ENCODE measurements at regions not wholly inside any gene's neighbourhood (a gene's known extent, or its start where the extent isn't known, plus 50 kb on each side); places are given as distances from the start of the nearest gene placed in this dataset.

GRCh38 chr2:71861186-71862160 is 286.2 kb downstream of the CYP26B1 start:
- Mint-ChIP-seq H3K27ac (no peak overlapping the region), H3K4me3 (no peak overlapping the region), H3K36me3 (no peaks in the 10 kb centered on the region), H3K9me3 (peaks cover 0 to 5% (median 2%) of the 10 kb centered on the region in 8 donors), H3K4me1 (no peaks in the 10 kb centered on the region), H3K27me3 (peaks cover 3 to 5% of the 10 kb centered on the region in 2 donors)
- Histone ChIP-seq H3K4me1 (ENCODE audit: insufficient read depth, low read length) (no peaks in the 10 kb centered on the region), H3K27ac (ENCODE audit: low read depth, low read length) (no peak overlapping the region), H3K4me3 (ENCODE audit: low read length in 2 of 2) (no peak overlapping the region), H3K36me3 (ENCODE audit: insufficient read depth, low read length) (no peaks in the 10 kb centered on the region), H3K9me3 (ENCODE audit: control insufficient read depth in 1 of 2, low read length in 2 of 2) (no peaks in the 10 kb centered on the region), H3K27me3 (ENCODE audit: insufficient read depth, low read length) (no peaks in the 10 kb centered on the region)
- ChIA-PET CTCF (ENCODE audit: partially characterized antibody) (no interaction called here), POLR2A (ENCODE audit: partially characterized antibody) (no interaction called here)
- DNase-seq = no peak
- intact Hi-C loops (cut with micrococcal nuclease) = no loop called here

GRCh38 chr2:71860381-71860926 is 287.2 kb downstream of the CYP26B1 start:
- CTCF ChIA-PET (ENCODE audit: partially characterized antibody) = no interaction called here
- no peaks in the 10 kb centered on the region for H3K36me3 ChIP-seq (ENCODE audit: insufficient read depth, low read length)
- intact Hi-C loops (cut with micrococcal nuclease) = no loop called here
- POLR2A ChIA-PET (ENCODE audit: partially characterized antibody) = no interaction called here
- no peak overlapping the region for H3K4me3 Mint-ChIP-seq
- no peaks in the 10 kb centered on the region for H3K4me1 ChIP-seq (ENCODE audit: insufficient read depth, low read length)
- no peak overlapping the region for H3K27ac ChIP-seq (ENCODE audit: low read depth, low read length)
- DNase-seq = no peak
- H3K9me3 Mint-ChIP-seq = peaks cover 0 to 13% (median 2%) of the 10 kb centered on the region in 8 donors
- no peaks in the 10 kb centered on the region for H3K36me3 Mint-ChIP-seq
- H3K27me3 Mint-ChIP-seq = peaks cover 3 to 5% of the 10 kb centered on the region in 2 donors
- peak overlapping the region in 1 of 7 donors; percentile 57 for H3K27ac Mint-ChIP-seq
- no peaks in the 10 kb centered on the region for H3K27me3 ChIP-seq (ENCODE audit: insufficient read depth, low read length)
- H3K4me1 Mint-ChIP-seq = no peaks in the 10 kb centered on the region
- no peaks in the 10 kb centered on the region for H3K9me3 ChIP-seq (ENCODE audit: control insufficient read depth in 1 of 2, low read length in 2 of 2)
- no peak overlapping the region for H3K4me3 ChIP-seq (ENCODE audit: low read length in 2 of 2)

- Histone ChIP-seq H3K36me3 (ENCODE audit: insufficient read depth, low read length) (no peaks in the 10 kb centered on the region), H3K27ac (ENCODE audit: low read depth, low read length) (no peak overlapping the region), H3K4me1 (ENCODE audit: insufficient read depth, low read length) (no peaks in the 10 kb centered on the region), H3K9me3 (ENCODE audit: control insufficient read depth in 1 of 2, low read length in 2 of 2) (no peaks in the 10 kb centered on the region), H3K27me3 (ENCODE audit: insufficient read depth, low read length) (no peaks in the 10 kb centered on the region), H3K4me3 (ENCODE audit: low read length in 2 of 2) (no peak overlapping the region)
- Mint-ChIP-seq H3K4me1 (no peaks in the 10 kb centered on the region), H3K4me3 (no peak overlapping the region), H3K27ac (no peak overlapping the region), H3K9me3 (peaks cover 0 to 19% (median 3%) of the 10 kb centered on the region in 8 donors), H3K36me3 (no peaks in the 10 kb centered on the region), H3K27me3 (peaks cover 3 to 5% of the 10 kb centered on the region in 2 donors)
- DNase-seq = no peak
- CTCF ChIA-PET (ENCODE audit: partially characterized antibody) = no interaction called here
- POLR2A ChIA-PET (ENCODE audit: partially characterized antibody) = no interaction called here
- intact Hi-C loops (cut with micrococcal nuclease) = no loop called here
Measured at GRCh38 chr2:71859211-71859847, 288.3 kb downstream of the CYP26B1 start.

- no peaks in the 10 kb centered on the region for H3K9me3 ChIP-seq (ENCODE audit: control insufficient read depth in 1 of 2, low read length in 2 of 2)
- Mint-ChIP-seq H3K4me1 (no peaks in the 10 kb centered on the region), H3K27ac (no peak overlapping the region), H3K4me3 (no peak overlapping the region), H3K36me3 (no peaks in the 10 kb centered on the region), H3K9me3 (peaks cover 0 to 19% (median 3%) of the 10 kb centered on the region in 8 donors), H3K27me3 (peaks cover 5 to 7% of the 10 kb centered on the region in 2 donors)
- no peaks in the 10 kb centered on the region for H3K36me3 ChIP-seq (ENCODE audit: insufficient read depth, low read length)
- no peaks in the 10 kb centered on the region for H3K27me3 ChIP-seq (ENCODE audit: insufficient read depth, low read length)
- DNase-seq = no peak
- POLR2A ChIA-PET (ENCODE audit: partially characterized antibody) = no interaction called here
- H3K27ac ChIP-seq (ENCODE audit: low read depth, low read length) = no peak overlapping the region
- no peaks in the 10 kb centered on the region for H3K4me1 ChIP-seq (ENCODE audit: insufficient read depth, low read length)
- no peak overlapping the region for H3K4me3 ChIP-seq (ENCODE audit: low read length in 2 of 2)
- intact Hi-C loops (cut with micrococcal nuclease) = no loop called here
- CTCF ChIA-PET (ENCODE audit: partially characterized antibody) = no interaction called here
Measured at GRCh38 chr2:71858071-71858470, 289.6 kb downstream of the CYP26B1 start.

GRCh38 chr2:71857636-71858035 is 290.0 kb downstream of the CYP26B1 start:
- ChIA-PET CTCF (ENCODE audit: partially characterized antibody) (no interaction called here), POLR2A (ENCODE audit: partially characterized antibody) (no interaction called here)
- Mint-ChIP-seq H3K36me3 (no peaks in the 10 kb centered on the region), H3K4me3 (no peak overlapping the region), H3K4me1 (no peaks in the 10 kb centered on the region), H3K27me3 (peaks cover 5 to 7% of the 10 kb centered on the region in 2 donors), H3K9me3 (peaks cover 0 to 19% (median 3%) of the 10 kb centered on the region in 8 donors), H3K27ac (no peak overlapping the region)
- no peak overlapping the region for H3K4me3 ChIP-seq (ENCODE audit: low read length in 2 of 2)
- H3K9me3 ChIP-seq (ENCODE audit: control insufficient read depth in 1 of 2, low read length in 2 of 2) = no peaks in the 10 kb centered on the region
- H3K4me1 ChIP-seq (ENCODE audit: insufficient read depth, low read length) = no peaks in the 10 kb centered on the region
- DNase-seq = no peak
- no peak overlapping the region for H3K27ac ChIP-seq (ENCODE audit: low read depth, low read length)
- H3K36me3 ChIP-seq (ENCODE audit: insufficient read depth, low read length) = no peaks in the 10 kb centered on the region
- intact Hi-C loops (cut with micrococcal nuclease) = no loop called here
- no peaks in the 10 kb centered on the region for H3K27me3 ChIP-seq (ENCODE audit: insufficient read depth, low read length)

GRCh38 chr2:71856773-71857525 is 290.7 kb downstream of the CYP26B1 start:
- Histone ChIP-seq H3K27ac (ENCODE audit: low read depth, low read length) (no peak overlapping the region), H3K4me1 (ENCODE audit: insufficient read depth, low read length) (no peaks in the 10 kb centered on the region), H3K4me3 (ENCODE audit: low read length in 2 of 2) (no peak overlapping the region), H3K27me3 (ENCODE audit: insufficient read depth, low read length) (no peaks in the 10 kb centered on the region), H3K36me3 (ENCODE audit: insufficient read depth, low read length) (no peaks in the 10 kb centered on the region), H3K9me3 (ENCODE audit: control insufficient read depth in 1 of 2, low read length in 2 of 2) (no peaks in the 10 kb centered on the region)
- ChIA-PET CTCF (ENCODE audit: partially characterized antibody) (no interaction called here), POLR2A (ENCODE audit: partially characterized antibody) (no interaction called here)
- Mint-ChIP-seq H3K36me3 (no peaks in the 10 kb centered on the region), H3K9me3 (peaks cover 0 to 19% (median 3%) of the 10 kb centered on the region in 8 donors), H3K4me3 (no peak overlapping the region), H3K27me3 (peaks cover 5 to 7% of the 10 kb centered on the region in 2 donors), H3K27ac (no peak overlapping the region), H3K4me1 (no peaks in the 10 kb centered on the region)
- intact Hi-C loops (cut with micrococcal nuclease) = no loop called here
- no peak for DNase-seq

GRCh38 chr2:71853858-71854257 is 293.8 kb downstream of the CYP26B1 start:
- Histone ChIP-seq H3K9me3 (ENCODE audit: control insufficient read depth in 1 of 2, low read length in 2 of 2) (no peaks in the 10 kb centered on the region), H3K27me3 (ENCODE audit: insufficient read depth, low read length) (no peaks in the 10 kb centered on the region), H3K27ac (ENCODE audit: low read depth, low read length) (no peak overlapping the region), H3K4me3 (ENCODE audit: low read length in 2 of 2) (no peak overlapping the region), H3K36me3 (ENCODE audit: insufficient read depth, low read length) (no peaks in the 10 kb centered on the region), H3K4me1 (ENCODE audit: insufficient read depth, low read length) (no peaks in the 10 kb centered on the region)
- no peak for DNase-seq
- Mint-ChIP-seq H3K27me3 (peaks cover 2 to 16% of the 10 kb centered on the region in 2 donors), H3K9me3 (peaks cover 0 to 19% (median 3%) of the 10 kb centered on the region in 8 donors), H3K27ac (no peak overlapping the region), H3K4me1 (no peaks in the 10 kb centered on the region), H3K36me3 (no peaks in the 10 kb centered on the region), H3K4me3 (no peak overlapping the region)
- POLR2A ChIA-PET (ENCODE audit: partially characterized antibody) = no interaction called here
- intact Hi-C loops (cut with micrococcal nuclease) = no loop called here
- CTCF ChIA-PET (ENCODE audit: partially characterized antibody) = no interaction called here
